Activated T-helper 1 cell treated with Interleukin-2 at 50 U/mL for 16 hours (primary cell): ENCODE measurements at regions not wholly inside any gene's neighbourhood (a gene's known extent, or its start where the extent isn't known, plus 50 kb on each side); places are given as distances from the start of the nearest gene placed in this dataset.
"Not testable (repeated sequence)": the region's sequence is repeated elsewhere in the genome, so short reads cannot be mapped to it uniquely, and the experiment has no call there.

ENCODE experiments used
- DNase-seq: peaks from one replicate; pipeline ENCODE4 v3.0.0-alpha.2; 2020; ENCODE audit warnings: low read depth

DNA sequence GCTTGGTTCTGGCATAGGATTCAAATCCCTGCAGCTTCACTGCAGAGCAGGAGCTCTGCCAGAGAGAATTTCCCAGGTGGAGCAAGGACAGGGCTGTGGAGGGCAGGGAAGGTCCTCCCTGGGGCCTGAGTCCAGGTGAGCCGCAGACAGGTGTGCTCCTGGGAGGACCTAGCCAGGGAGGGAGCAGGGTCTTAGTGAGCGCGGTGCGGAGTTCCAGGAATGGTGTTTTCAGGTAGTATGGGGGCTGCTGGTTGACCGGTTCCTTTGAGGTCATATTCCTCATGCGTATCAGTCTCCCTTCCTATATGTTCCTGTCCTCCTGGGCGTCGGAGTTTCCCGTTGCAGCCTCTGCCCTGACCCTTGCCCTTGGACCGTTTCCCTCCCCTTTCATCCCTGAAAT is 813.3 kb downstream of the KCNJ18 start:
- DNase-seq = no peak

DNA sequence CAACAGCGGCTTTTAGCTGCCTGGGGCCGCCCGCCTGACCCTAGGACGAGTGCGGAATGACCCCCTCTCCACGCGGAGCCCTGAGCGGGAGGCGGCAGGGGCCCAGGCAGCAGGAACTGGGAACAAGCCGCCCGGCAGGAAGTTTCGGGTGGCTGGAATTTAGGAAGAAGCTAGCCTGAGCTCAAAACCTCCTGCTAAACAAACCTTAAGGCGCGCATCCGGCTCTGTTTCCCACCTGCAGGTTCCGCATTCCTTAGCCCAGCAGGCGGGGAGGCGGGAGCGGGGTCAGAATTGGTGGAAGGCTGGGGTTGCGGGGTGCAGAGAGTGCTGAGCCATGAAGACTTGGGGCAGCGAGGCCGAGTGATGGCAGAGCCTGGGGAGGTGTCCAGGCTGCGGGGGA is 813.9 kb downstream of the KCNJ18 start:
- DNase-seq = no peak

GRCh38 chr17:22506861-22507260 is 814.5 kb downstream of the KCNJ18 start:
- no peak for DNase-seq

GRCh38 chr17:22507823-22508222 is 815.5 kb downstream of the KCNJ18 start:
- DNase-seq = no peak

DNA sequence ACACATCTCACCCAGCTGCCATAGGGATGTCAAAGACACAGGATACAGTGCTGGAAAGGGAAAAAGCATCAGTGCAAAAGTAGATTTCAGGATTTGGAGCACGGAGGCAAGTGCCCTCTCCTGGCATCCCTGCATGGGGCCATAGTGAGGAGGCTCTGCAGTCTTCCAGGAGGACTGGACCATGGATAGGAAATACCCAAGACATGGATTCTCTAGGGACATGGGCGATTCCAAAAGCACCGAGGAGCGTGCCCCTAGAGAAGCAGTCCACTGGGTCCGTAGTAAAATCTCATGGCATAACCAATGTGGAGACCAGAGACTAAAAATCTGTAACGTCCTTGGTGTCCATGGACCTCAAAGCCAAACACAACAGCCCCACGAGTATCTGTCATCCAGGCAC is 818.2 kb downstream of the KCNJ18 start:
- DNase-seq = no peak

- DNase-seq = no peak
Observed at GRCh38 chr17:22511431-22511830, 819.1 kb downstream of the KCNJ18 start.

DNA sequence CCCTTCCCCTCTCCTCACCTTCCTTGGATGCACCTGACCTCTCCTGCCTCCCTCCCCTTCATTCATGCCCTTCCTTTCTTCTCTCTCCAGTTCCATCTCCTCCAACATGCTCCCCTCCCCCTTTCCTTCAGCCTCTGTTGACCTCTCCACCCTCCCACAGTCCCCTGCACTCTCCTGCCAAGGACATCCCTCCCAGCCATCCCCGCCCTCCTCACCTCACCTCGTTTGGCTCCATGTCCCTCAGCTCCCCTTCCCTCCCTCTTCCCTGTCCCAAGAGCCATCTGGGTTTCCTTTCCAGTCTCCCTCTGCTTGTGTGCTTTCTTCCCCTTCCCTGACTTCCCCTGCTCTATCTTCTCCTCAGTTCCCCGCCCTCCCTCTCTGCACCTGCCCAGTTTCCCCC is 819.7 kb downstream of the KCNJ18 start:
- DNase-seq = no peak

DNA sequence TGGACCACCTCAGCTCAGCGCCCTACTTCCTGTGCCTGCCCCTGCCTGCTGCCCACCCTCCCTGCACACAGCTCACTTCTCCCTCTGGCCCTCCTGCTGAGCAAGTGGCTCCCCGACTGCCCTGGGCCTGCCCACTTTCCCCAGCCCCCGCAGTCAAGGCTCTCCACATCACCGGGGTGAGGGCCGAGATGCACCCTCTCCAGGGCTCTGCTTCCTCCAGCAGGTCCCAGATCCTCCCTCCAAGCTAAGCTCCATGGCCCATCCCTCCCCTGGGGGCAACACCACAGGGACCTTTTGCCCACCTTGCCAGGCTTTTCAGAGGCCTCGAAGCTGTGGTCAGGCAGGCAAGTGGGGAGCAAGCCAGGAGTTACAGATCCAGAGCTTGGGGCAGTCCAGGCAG is 820.2 kb downstream of the KCNJ18 start:
- DNase-seq = no peak

DNA sequence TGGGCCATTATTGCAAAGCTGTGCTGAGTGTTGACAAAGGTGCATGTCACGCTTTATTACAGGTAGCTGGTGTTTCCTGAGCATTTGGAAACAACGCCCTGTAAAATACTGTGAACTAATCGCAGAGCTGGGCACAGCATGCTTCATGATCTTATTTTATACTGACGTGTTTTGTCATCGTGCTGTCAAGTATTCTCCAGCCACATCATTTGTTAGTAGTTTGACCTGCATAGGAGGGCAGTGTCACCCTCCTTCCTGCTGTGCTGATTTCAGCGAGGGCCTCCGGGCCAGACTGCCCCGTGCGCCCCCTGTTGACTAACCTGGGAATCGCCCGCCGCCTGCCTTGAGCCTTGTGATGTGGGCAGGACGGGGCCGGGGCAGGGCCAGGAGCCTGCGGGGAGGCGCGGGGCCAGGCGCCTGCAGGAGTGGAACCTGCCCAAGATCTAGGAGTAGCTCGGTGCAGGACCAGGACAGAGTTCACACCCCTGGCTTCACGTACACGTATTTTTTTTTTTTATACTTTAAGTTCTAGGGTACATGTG is 820.7 kb downstream of the KCNJ18 start:
- DNase-seq = no peak

DNA sequence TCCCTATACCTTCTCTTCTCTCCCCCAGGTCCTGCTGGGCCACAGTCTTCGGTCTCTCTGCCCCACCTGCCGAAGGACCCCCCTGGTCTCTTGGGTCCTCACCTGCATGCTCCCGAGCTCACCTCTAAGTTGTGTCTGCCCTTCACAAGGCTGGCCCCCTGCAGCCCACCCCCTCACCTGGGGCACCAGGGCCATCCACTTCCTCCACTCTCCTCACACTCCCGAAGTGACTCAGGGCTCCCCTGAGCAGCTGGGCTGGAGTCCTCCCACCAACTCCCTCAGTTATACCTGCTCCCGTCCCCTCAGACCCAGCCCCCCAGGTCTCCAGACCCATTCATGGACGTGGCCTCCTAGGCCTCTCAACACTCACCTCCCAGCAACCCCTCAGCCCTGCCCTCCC is 822.0 kb downstream of the KCNJ18 start:
- DNase-seq = no peak

DNA sequence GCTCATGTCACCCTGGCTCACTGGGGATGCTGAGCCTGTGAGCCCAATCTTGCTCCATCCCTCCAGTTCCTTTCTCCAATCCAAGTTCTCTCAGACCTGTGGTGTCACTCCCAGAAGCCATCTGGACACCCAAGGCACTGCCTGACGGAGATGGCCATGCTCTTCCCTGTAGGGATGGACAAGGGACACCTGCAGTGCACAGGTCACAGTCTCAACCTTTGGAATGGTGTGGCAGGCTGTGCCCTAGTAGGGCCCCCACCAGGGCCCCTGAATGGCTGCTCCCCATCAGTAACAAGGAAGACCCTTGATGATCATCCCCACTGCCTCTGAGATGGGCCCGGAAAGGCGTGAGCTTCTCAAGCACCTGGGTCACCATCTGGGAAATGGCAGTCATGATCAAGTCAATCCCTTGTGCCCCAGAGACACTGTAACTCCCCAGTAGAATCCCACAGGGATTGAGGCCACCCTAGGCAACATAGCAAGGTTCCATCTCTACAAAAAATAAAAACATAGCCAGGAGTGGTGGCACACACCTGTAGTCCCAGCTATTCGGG is 822.5 kb downstream of the KCNJ18 start:
- no peak for DNase-seq

DNA sequence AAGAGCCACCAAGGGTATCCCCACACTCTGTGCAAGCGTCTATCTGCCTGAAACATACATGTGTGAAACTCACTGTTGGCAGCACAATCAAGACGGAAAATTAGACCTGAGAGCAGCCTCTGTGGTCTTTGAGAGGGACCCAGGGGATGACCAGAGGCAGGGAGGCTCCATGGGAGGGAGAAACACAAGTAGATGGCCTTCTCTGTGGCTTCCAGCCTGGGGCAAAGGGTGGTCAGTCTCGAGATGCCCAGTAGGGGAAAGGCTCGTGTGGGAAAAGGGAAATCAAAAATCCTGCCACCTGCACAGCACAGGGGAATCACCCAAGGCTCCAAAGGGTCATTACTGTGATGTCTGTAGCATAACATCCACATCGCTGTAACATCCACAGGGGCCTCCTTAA is 823.3 kb downstream of the KCNJ18 start:
- DNase-seq = no peak

DNA sequence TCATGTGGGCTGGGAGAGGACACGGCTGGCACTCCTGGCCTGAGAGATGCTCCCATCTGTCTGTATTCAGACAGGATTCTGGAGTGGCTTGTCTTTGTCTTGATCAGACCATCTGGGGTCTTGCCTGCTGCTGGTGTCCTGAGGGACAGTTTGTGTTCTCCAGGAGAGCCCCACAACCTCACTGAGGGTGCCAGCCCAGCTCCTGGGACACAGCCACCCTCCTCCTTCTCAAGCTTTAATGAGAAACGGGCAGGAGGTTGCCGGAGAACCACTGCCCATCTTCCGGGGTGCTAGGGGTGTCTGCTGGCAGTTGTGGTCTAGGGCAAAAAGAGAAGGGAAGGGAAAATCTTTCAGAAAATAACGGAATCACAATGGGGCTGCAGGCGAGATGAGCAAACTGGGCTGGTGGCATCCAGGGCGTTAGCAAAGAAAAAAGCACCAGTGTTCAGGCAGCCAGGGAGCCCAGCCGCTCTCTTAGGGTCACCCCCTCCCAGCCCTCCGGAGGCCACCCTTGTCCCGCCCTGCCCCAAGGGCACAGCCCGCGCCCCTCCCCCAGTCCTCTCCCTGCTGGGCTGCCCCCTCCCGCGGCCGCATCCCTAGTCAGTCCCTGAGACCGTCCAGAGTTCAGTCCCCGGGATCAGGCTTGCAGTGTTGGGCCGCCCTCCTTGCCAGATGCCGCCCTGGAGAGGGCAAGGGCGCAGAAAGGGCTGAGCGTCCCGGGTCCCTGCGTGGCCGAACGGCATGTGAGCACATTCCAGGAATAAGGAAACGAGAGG is 824.7 kb downstream of the KCNJ18 start:
- DNase-seq = no peak

GRCh38 chr17:22517716-22518115 is 825.4 kb downstream of the KCNJ18 start:
- no peak for DNase-seq

DNA sequence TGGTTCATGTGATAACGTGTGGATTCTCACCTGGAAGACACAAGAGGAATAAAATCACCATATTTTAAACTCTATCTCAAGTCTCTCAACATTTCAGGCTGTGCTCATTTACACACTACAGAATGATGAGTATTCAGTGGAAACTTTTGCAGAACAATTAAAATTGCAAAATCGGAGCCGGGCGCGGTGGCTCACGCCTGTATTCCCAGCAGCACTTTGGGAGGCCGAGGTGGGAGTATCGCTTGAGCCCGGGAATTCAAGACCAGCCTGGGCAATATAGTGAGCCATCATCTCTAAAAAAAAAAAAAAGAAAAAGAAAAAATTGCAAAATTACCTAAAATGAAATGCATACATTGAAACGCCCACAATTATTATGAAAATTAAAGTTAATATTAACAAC is 825.9 kb downstream of the KCNJ18 start:
- no peak for DNase-seq

- not testable (repeated sequence) for DNase-seq
Observed at GRCh38 chr17:22548873-22549272, 856.5 kb downstream of the KCNJ18 start.

GRCh38 chr17:22551695-22552415 is 859.5 kb downstream of the KCNJ18 start:
- DNase-seq = not testable (repeated sequence)

DNA sequence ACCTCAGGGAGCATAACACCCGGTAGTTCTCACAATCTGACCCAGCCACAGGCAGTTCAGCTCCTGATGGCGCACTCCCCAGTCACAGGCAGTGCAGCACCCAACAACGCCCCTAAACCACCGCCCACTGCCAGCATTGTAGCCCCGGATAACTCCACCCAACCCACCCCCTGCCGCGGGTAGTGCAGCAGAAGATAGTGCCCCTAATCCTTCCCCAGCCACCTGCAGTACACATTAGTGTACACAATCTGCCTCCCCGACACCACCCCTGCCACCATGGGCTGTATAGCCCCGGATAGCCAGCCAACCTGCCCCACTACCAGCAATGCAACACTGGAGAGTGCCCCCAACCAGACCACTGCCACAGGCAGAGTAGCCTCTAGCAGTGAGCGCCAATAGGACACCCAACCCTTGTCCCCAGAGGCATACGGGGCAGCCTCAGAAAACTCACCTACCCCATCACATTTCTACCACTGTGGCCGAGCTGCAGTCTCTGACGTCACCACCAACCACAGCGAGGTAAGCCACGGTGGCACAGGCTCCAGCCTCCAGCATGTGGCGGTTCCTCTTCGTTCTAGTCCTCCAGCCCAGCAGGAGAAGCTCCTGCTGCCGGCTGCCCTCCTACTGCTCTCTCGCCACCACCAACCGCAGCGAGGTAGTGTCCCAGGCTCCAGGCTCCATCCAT is 877.3 kb downstream of the KCNJ18 start:
- no peak for DNase-seq

- no peak for DNase-seq
Observed at GRCh38 chr17:22570144-22570845, 878.0 kb downstream of the KCNJ18 start.

- no peak for DNase-seq
Observed at GRCh38 chr17:22599322-22599721, 907.0 kb downstream of the KCNJ18 start.

- DNase-seq = no peak
Observed at GRCh38 chr17:22600644-22601298, 908.4 kb downstream of the KCNJ18 start.
